ENCODE measurements at regions not wholly inside any gene's neighbourhood (a gene's known extent, or its start where the extent isn't known, plus 50 kb on each side); places are given as distances from the start of the nearest gene placed in this dataset.

GRCh38 chr14:82492157-82492556 is 958.5 kb upstream of the SEL1L start:
- TF ChIP-seq POLR2A (IDR thresholded peaks at IDR 0.05), result no peak
- TF ChIP-seq CTCF (IDR thresholded peaks at IDR 0.05), result no peak

All from sigmoid colon (tissue), 3 donors.